ENCODE measurements at regions not wholly inside any gene's neighbourhood (a gene's known extent, or its start where the extent isn't known, plus 50 kb on each side); places are given as distances from the start of the nearest gene placed in this dataset.

DNA sequence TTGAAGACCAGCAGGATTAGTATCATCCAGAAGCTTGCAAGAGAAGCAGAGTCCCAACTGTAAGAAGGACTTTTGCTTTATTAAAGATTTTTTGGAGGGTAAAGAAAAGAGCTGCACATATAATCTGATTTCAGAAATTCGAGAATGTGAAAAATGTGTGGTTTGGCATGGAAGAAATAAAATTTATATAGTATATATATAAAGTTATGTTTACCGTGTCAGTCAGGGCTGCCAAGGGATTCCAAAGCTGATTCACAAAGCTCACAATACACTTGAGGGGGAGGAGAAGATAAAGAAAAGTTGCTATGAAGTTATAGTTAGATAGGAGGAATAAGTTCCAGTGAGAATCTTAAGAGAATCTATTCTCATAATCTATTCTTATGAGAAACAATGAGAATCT is 231.8 kb upstream of the CACNA2D1 start:
- no peaks in the 10 kb centered on the region for H3K9me3 ChIP-seq
- H3K27ac ChIP-seq, result no peak overlapping the region
- no peaks in the 10 kb centered on the region for H3K36me3 ChIP-seq
- TF ChIP-seq, protein P1, sequence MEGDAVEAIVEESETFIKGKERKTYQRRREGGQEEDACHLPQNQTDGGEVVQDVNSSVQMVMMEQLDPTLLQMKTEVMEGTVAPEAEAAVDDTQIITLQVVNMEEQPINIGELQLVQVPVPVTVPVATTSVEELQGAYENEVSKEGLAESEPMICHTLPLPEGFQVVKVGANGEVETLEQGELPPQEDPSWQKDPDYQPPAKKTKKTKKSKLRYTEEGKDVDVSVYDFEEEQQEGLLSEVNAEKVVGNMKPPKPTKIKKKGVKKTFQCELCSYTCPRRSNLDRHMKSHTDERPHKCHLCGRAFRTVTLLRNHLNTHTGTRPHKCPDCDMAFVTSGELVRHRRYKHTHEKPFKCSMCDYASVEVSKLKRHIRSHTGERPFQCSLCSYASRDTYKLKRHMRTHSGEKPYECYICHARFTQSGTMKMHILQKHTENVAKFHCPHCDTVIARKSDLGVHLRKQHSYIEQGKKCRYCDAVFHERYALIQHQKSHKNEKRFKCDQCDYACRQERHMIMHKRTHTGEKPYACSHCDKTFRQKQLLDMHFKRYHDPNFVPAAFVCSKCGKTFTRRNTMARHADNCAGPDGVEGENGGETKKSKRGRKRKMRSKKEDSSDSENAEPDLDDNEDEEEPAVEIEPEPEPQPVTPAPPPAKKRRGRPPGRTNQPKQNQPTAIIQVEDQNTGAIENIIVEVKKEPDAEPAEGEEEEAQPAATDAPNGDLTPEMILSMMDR (IDR thresholded peaks at IDR 0.05), result no peak
- no peak overlapping the region for H3K4me3 ChIP-seq
- no peaks in the 10 kb centered on the region for H3K27me3 ChIP-seq
- intact Hi-C loops (cut with DNase I; ENCODE audit: low total_unique reads), result no loop called here
- no peak for DNase-seq
- no peaks in the 10 kb centered on the region for H3K4me1 ChIP-seq

DNA sequence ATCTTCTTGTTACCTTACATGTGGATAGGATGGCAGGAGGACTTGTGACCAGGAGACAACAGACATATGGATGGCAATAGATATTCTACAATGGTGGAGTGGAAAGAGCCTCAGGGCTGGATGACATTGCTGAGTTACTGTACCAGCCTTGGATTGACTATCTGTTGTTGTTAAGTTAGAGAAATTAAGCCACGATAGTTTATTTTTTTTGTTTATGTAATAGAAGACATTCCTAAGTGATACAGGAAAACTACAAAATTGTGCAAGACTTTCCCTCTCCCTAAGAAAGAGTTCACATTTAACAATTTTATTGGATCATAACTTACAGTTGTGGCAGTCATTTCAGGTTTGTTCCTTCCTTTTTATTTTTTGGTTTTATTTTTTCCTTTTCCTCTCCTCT is 230.7 kb upstream of the CACNA2D1 start:
- no peak for DNase-seq
- Histone ChIP-seq H3K27me3 (no peaks in the 10 kb centered on the region), H3K4me1 (no peaks in the 10 kb centered on the region), H3K9me3 (no peaks in the 10 kb centered on the region), H3K36me3 (no peaks in the 10 kb centered on the region), H3K27ac (no peak overlapping the region), H3K4me3 (no peak overlapping the region)
- TF ChIP-seq, protein P1 (IDR thresholded peaks at IDR 0.05), result no peak
- intact Hi-C loops (cut with DNase I; ENCODE audit: low total_unique reads), result no loop called here

DNA sequence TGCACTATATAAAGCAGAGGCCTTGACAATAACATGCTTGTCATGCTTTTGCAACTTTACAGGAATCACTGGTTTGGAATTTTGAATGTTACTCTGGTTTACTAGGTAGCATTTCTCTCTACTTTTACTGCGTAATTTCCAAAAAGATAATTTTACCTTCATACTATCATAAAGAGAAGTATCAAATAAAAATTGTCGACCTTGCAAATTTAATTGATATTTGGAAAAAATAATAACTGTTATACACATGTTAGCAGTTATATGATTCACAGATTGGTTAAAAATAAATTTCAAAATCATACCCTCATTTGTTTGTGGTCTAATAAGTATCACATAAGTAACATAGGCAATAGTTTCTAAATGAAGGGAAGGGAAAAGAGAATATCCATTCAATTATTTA is 228.5 kb upstream of the CACNA2D1 start:
- DNase-seq, result no peak
- H3K4me3 ChIP-seq, result no peak overlapping the region
- intact Hi-C loops (cut with DNase I; ENCODE audit: low total_unique reads), result no loop called here

DNA sequence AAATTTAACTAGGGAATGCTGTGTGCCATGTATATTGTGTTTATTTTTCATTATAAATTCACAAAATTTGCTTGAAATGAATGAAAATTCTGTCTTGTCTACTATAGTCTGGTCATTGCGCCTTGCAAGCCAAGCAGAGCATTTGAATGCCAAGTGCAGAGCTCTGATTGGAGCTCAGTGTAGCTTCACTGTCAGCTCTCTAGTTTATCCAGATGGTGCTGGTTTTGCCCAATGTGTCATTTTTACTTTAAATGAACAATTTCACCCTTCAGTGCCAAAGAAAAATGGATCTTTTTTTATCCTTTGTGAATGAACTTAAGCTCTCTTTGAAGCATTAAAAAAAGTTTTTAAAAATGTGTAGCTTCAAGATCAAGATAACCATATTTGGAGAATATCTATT is 225.6 kb upstream of the CACNA2D1 start:
- H3K4me3 ChIP-seq, result no peak overlapping the region
- no peaks in the 10 kb centered on the region for H3K36me3 ChIP-seq
- no peaks in the 10 kb centered on the region for H3K27me3 ChIP-seq
- H3K4me1 ChIP-seq, result no peaks in the 10 kb centered on the region
- H3K9me3 ChIP-seq, result no peaks in the 10 kb centered on the region
- intact Hi-C loops (cut with DNase I; ENCODE audit: low total_unique reads), result no loop called here
- no peak overlapping the region for H3K27ac ChIP-seq
- TF ChIP-seq, protein P1 (IDR thresholded peaks at IDR 0.05), result no peak
- no peak for DNase-seq

More for the DNA sequence above, 228.5 kb upstream of the CACNA2D1 start:
- Histone ChIP-seq H3K27ac (no peak overlapping the region), H3K9me3 (no peaks in the 10 kb centered on the region), H3K4me1 (no peaks in the 10 kb centered on the region), H3K27me3 (no peaks in the 10 kb centered on the region), H3K36me3 (no peaks in the 10 kb centered on the region)
- TF ChIP-seq, protein P1 (IDR thresholded peaks at IDR 0.05), result no peak

DNA sequence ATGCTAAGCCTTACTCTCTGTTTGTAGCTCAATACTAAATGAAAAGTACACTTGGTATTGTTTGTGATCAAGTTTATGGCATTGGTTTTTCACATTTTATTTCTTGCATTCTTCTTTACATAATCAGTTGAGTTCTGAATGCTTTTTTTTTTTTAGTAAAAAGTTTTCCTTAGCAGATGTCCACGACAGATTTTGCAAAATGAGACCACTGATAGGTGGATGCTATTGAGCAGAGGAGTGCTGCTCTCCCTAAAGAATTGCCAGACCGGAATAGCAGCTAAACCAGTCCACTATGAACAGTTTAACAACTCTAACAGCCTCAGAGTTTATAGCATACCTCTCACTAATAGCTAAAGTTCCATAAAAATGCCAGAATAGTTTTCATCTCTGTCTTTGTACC is 225.1 kb upstream of the CACNA2D1 start:
- intact Hi-C loops (cut with DNase I; ENCODE audit: low total_unique reads), result no loop called here
- Histone ChIP-seq H3K9me3 (no peaks in the 10 kb centered on the region), H3K36me3 (no peaks in the 10 kb centered on the region), H3K4me3 (no peak overlapping the region), H3K27ac (no peak overlapping the region), H3K27me3 (no peaks in the 10 kb centered on the region), H3K4me1 (no peaks in the 10 kb centered on the region)
- TF ChIP-seq, protein P1 (IDR thresholded peaks at IDR 0.05), result no peak
- DNase-seq, result no peak

DNA sequence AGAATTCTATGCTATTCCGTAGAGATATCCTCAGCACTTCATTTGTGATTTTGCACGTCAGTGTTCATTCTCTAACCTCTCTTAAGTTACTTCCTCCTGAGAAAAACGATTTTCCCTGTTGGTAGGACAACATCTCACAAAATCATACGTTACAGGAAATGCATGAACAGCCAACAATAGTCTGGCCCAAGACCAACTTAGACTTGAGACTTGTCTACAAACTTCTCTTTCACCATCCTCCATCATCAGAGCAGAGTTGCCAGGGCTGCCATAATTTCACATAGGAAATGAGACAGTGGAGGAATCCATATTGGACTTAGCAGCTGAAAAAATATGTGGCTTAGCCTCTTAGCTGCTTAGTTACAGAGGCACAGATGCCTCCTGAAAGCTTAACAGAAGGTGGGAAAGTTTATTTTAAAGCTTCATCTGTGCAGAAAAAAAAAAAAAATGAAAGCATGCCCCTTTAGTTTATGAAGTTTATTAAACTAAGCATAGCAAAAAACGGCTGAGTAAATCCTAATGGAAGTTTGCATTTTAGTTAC is 222.5 kb upstream of the CACNA2D1 start:
- Histone ChIP-seq H3K4me1 (no peaks in the 10 kb centered on the region), H3K9me3 (no peaks in the 10 kb centered on the region), H3K27me3 (no peaks in the 10 kb centered on the region), H3K36me3 (no peaks in the 10 kb centered on the region), H3K27ac (no peak overlapping the region), H3K4me3 (no peak overlapping the region)
- intact Hi-C loops (cut with DNase I; ENCODE audit: low total_unique reads), result no loop called here
- no peak for DNase-seq
- TF ChIP-seq, protein P1 (IDR thresholded peaks at IDR 0.05), result no peak

Data from tibial artery (tissue), 4 donors.